Stimulated activated CD4-positive, alpha-beta T cell treated with anti-CD3 and anti-CD28 coated beads, Interleukin-4, amount 100 ng/mL, for 24 hours (primary cell): ENCODE measurements at regions not wholly inside any gene's neighbourhood (a gene's known extent, or its start where the extent isn't known, plus 50 kb on each side); places are given as distances from the start of the nearest gene placed in this dataset.
"Not testable (repeated sequence)": the region's sequence is repeated elsewhere in the genome, so short reads cannot be mapped to it uniquely, and the experiment has no call there.

Experiments used
- DNase-seq: peaks from one replicate; pipeline ENCODE4 v3.0.0-alpha.2; 2020

GRCh38 chr11:127803755-127804154 lies 783.6 kb downstream of the ETS1 start:
- DNase-seq = no peak

- no peak for DNase-seq
These were observed 786.2 kb downstream of the ETS1 start for GRCh38 chr11:127800989-127801688.

- no peak for DNase-seq
These were observed 792.0 kb downstream of the ETS1 start for GRCh38 chr11:127795326-127795725.

- DNase-seq = no peak
These were observed 791.3 kb upstream of the KIRREL3 start for GRCh38 chr11:127791844-127792243.

- DNase-seq = no peak
These were observed 790.0 kb upstream of the KIRREL3 start for GRCh38 chr11:127790592-127790991.

- no peak for DNase-seq
These were observed 789.4 kb upstream of the KIRREL3 start for GRCh38 chr11:127789927-127790326.

GRCh38 chr11:127772938-127773337 lies 772.4 kb upstream of the KIRREL3 start:
- DNase-seq = not testable (repeated sequence)

- DNase-seq = not testable (repeated sequence)
These were observed 768.4 kb upstream of the KIRREL3 start for GRCh38 chr11:127768931-127769330.

- DNase-seq = no peak
These were observed 766.2 kb upstream of the KIRREL3 start for GRCh38 chr11:127766734-127767133.

GRCh38 chr11:127738771-127739286 lies 738.3 kb upstream of the KIRREL3 start:
- no peak for DNase-seq

- DNase-seq = no peak
These were observed 736.9 kb upstream of the KIRREL3 start for GRCh38 chr11:127737499-127737898.

GRCh38 chr11:127733552-127733951 lies 733.0 kb upstream of the KIRREL3 start:
- no peak for DNase-seq

- DNase-seq = no peak
These were observed 725.8 kb upstream of the KIRREL3 start for GRCh38 chr11:127726367-127726766.

- no peak for DNase-seq
These were observed 723.1 kb upstream of the KIRREL3 start for GRCh38 chr11:127723714-127724113.

- no peak for DNase-seq
These were observed 712.7 kb upstream of the KIRREL3 start for GRCh38 chr11:127713226-127713625.

- DNase-seq = no peak
These were observed 711.2 kb upstream of the KIRREL3 start for GRCh38 chr11:127711748-127712147.

GRCh38 chr11:127710831-127711230 lies 710.3 kb upstream of the KIRREL3 start:
- no peak for DNase-seq

GRCh38 chr11:127709960-127710359 lies 709.4 kb upstream of the KIRREL3 start:
- DNase-seq = no peak

GRCh38 chr11:127693686-127694085 lies 693.1 kb upstream of the KIRREL3 start:
- DNase-seq = no peak

GRCh38 chr11:127683321-127683720 lies 682.8 kb upstream of the KIRREL3 start:
- no peak for DNase-seq

GRCh38 chr11:127679816-127680545 lies 679.4 kb upstream of the KIRREL3 start:
- no peak for DNase-seq

GRCh38 chr11:127678631-127679030 lies 678.1 kb upstream of the KIRREL3 start:
- no peak for DNase-seq

GRCh38 chr11:127677660-127678425 lies 677.3 kb upstream of the KIRREL3 start:
- DNase-seq = no peak

GRCh38 chr11:127675581-127675980 lies 675.0 kb upstream of the KIRREL3 start:
- no peak for DNase-seq
